ENCODE measurements at regions not wholly inside any gene's neighbourhood (a gene's known extent, or its start where the extent isn't known, plus 50 kb on each side); places are given as distances from the start of the nearest gene placed in this dataset.

DNA sequence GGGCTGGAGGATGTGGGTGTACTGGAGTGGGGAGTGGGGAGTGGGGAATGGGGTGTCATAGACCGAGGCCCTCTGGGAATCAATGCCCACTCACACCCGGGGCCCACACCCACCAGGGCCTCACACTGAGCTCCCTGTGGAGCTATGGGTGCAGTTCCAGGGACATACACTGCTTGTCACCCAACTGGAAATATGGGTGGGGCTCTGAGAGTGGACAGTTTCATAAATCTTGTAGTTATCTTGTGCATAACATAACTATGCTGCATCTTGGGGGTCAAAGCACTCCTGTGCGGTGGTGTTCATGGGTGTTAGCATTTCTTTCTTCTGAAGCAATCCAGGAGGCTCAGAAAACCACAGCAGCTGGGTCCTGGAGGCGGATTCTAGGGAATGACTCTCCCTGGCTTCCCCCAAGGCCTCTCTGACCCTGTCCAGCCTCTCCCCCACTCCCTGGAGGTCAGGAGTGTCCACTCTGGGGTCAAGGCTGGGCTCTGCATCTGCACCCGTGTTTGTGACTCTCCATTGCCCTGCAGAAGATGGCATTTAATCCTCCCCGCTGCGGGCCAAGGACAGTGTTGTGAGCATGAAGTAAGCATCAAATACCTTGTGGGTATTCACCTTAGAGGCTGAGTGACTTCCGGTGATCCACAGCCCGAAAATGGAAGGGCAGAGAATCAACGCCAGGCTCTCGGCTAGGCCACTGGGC lies 172.5 kb downstream of the CTTN start:
- H3K4me3 ChIP-seq (ENCODE audit: low read length): no peak overlapping the region
- H3K4me1 ChIP-seq (ENCODE audit: insufficient read depth, low read length): peaks cover 9% of the 10 kb centered on the region
- H3K36me3 ChIP-seq (ENCODE audit: insufficient read depth, low read length): no peaks in the 10 kb centered on the region
- H3K27me3 ChIP-seq (ENCODE audit: insufficient read depth, low read length): no peaks in the 10 kb centered on the region
- H3K27ac ChIP-seq (ENCODE audit: low read depth, low read length): no peak overlapping the region
- no peak overlapping the region for H3K9ac ChIP-seq (ENCODE audit: low read depth, low read length)
- no peaks in the 10 kb centered on the region for H3K9me3 ChIP-seq (ENCODE audit: insufficient read depth, low read depth, low read length)
- WGBS: 72% methylated on average over 11 of the region's 11 CpGs

GRCh38 chr11:70572974-70573260 lies 174.6 kb downstream of the CTTN start:
- no peak overlapping the region for H3K27ac ChIP-seq (ENCODE audit: low read depth, low read length)
- no peak overlapping the region for H3K4me3 ChIP-seq (ENCODE audit: low read length)
- H3K4me1 ChIP-seq (ENCODE audit: insufficient read depth, low read length): peaks cover 4% of the 10 kb centered on the region
- no peaks in the 10 kb centered on the region for H3K9me3 ChIP-seq (ENCODE audit: insufficient read depth, low read depth, low read length)
- no peaks in the 10 kb centered on the region for H3K27me3 ChIP-seq (ENCODE audit: insufficient read depth, low read length)
- no peaks in the 10 kb centered on the region for H3K36me3 ChIP-seq (ENCODE audit: insufficient read depth, low read length)
- WGBS: 97% methylated on average over 15 of the region's 18 CpGs
- no peak overlapping the region for H3K9ac ChIP-seq (ENCODE audit: low read depth, low read length)

GRCh38 chr11:70573701-70574151 lies 175.4 kb downstream of the CTTN start:
- no peaks in the 10 kb centered on the region for H3K4me1 ChIP-seq (ENCODE audit: insufficient read depth, low read length)
- H3K9me3 ChIP-seq (ENCODE audit: insufficient read depth, low read depth, low read length): no peaks in the 10 kb centered on the region
- H3K27ac ChIP-seq (ENCODE audit: low read depth, low read length): no peak overlapping the region
- no peaks in the 10 kb centered on the region for H3K36me3 ChIP-seq (ENCODE audit: insufficient read depth, low read length)
- WGBS: 94% methylated on average over 13 of the region's 13 CpGs
- no peak overlapping the region for H3K4me3 ChIP-seq (ENCODE audit: low read length)
- no peak overlapping the region for H3K9ac ChIP-seq (ENCODE audit: low read depth, low read length)
- H3K27me3 ChIP-seq (ENCODE audit: insufficient read depth, low read length): no peaks in the 10 kb centered on the region

- Histone ChIP-seq H3K4me1 (ENCODE audit: insufficient read depth, low read length) (no peaks in the 10 kb centered on the region), H3K9ac (ENCODE audit: low read depth, low read length) (no peak overlapping the region), H3K4me3 (ENCODE audit: low read length) (no peak overlapping the region), H3K27me3 (ENCODE audit: insufficient read depth, low read length) (no peaks in the 10 kb centered on the region), H3K36me3 (ENCODE audit: insufficient read depth, low read length) (no peaks in the 10 kb centered on the region), H3K9me3 (ENCODE audit: insufficient read depth, low read depth, low read length) (no peaks in the 10 kb centered on the region), H3K27ac (ENCODE audit: low read depth, low read length) (no peak overlapping the region)
- 86% methylated on average over 12 of the region's 12 CpGs for WGBS
Observed at GRCh38 chr11:70574725-70575347, 176.5 kb downstream of the CTTN start.

DNA sequence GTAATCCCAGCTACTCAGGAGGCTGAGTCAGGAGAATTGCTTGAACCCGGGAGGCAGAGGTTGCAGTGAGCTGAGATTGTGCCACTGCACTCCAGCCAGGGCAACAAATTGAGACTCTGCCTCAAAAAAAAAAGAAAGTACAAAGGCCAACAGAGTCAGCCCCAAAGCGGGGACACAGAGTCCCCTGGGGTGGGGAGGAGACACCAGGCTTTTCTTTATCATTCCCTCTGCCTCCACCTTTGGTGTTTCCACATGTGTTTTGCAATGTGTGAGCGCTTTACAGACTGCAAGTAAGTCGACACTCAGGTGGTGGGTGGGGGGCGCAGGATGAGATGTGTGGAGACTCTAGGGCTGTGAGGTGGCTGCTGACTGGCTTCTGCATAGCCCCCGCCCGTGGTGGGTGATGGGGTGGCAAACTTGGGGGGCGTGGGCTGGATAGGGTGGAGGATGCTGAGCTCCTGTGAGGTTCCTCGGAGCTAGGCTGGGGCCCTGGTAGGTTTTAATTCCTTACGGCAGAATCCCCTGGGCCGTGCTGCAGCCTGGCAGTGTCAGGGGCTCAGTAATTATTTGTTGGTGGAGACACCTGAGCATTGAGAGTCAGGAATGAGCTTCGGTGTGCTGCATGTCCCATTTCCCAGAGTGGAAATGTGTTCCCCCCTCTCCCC lies 177.2 kb downstream of the CTTN start:
- WGBS: 90% methylated on average over 12 of the region's 12 CpGs

DNA sequence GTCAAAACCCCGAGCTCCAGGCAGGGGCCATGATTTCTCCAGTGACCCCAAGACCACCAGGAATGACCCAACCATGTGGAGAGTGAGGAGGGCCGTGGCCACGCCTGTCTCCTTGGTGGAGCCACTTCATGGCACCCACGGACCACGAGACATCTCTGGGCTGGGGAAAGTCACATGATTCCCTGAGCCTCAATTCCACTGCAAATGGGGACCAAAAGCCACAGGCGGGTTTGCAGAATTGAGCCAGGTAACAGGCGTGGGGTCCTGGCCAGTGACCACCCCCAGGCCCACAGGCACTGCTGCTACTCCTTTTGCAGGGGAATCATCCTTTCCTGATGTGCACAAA lies 178.9 kb downstream of the CTTN start:
- no peaks in the 10 kb centered on the region for H3K27me3 ChIP-seq (ENCODE audit: insufficient read depth, low read length)
- no peak overlapping the region for H3K9ac ChIP-seq (ENCODE audit: low read depth, low read length)
- no peaks in the 10 kb centered on the region for H3K4me1 ChIP-seq (ENCODE audit: insufficient read depth, low read length)
- H3K9me3 ChIP-seq (ENCODE audit: insufficient read depth, low read depth, low read length): no peaks in the 10 kb centered on the region
- H3K4me3 ChIP-seq (ENCODE audit: low read length): no peak overlapping the region
- no peaks in the 10 kb centered on the region for H3K36me3 ChIP-seq (ENCODE audit: insufficient read depth, low read length)
- WGBS: 91% methylated on average over 7 of the region's 7 CpGs
- no peak overlapping the region for H3K27ac ChIP-seq (ENCODE audit: low read depth, low read length)

More for the DNA sequence above, 177.2 kb downstream of the CTTN start:
- Histone ChIP-seq H3K27ac (ENCODE audit: low read depth, low read length) (no peak overlapping the region), H3K9me3 (ENCODE audit: insufficient read depth, low read depth, low read length) (no peaks in the 10 kb centered on the region), H3K9ac (ENCODE audit: low read depth, low read length) (no peak overlapping the region), H3K4me3 (ENCODE audit: low read length) (no peak overlapping the region), H3K4me1 (ENCODE audit: insufficient read depth, low read length) (no peaks in the 10 kb centered on the region), H3K36me3 (ENCODE audit: insufficient read depth, low read length) (no peaks in the 10 kb centered on the region), H3K27me3 (ENCODE audit: insufficient read depth, low read length) (no peaks in the 10 kb centered on the region)

DNA sequence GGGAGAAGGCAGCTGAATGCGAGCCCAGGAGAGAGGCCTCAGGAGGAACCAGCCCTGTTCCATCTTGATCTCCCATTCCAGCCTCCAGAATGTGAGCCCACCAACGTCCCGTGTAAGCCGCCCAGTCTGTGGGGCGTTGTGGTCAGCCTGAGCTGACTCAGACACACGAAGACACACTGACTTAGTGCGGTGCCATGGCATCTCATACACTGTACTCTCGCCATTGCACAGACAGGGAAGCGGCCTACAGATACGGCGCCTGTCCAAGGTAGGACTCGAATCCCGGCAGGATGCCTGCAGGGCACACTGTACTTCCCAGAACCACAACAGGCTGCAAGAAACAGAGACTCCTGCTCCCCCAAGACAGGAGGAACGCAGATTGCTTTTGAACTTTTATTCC lies 179.6 kb downstream of the CTTN start:
- WGBS: 85% methylated on average over 14 of the region's 14 CpGs
- no peak overlapping the region for H3K9ac ChIP-seq (ENCODE audit: low read depth, low read length)
- no peaks in the 10 kb centered on the region for H3K36me3 ChIP-seq (ENCODE audit: insufficient read depth, low read length)
- H3K27me3 ChIP-seq (ENCODE audit: insufficient read depth, low read length): no peaks in the 10 kb centered on the region
- H3K27ac ChIP-seq (ENCODE audit: low read depth, low read length): no peak overlapping the region
- no peak overlapping the region for H3K4me3 ChIP-seq (ENCODE audit: low read length)
- no peaks in the 10 kb centered on the region for H3K9me3 ChIP-seq (ENCODE audit: insufficient read depth, low read depth, low read length)
- H3K4me1 ChIP-seq (ENCODE audit: insufficient read depth, low read length): no peaks in the 10 kb centered on the region

DNA sequence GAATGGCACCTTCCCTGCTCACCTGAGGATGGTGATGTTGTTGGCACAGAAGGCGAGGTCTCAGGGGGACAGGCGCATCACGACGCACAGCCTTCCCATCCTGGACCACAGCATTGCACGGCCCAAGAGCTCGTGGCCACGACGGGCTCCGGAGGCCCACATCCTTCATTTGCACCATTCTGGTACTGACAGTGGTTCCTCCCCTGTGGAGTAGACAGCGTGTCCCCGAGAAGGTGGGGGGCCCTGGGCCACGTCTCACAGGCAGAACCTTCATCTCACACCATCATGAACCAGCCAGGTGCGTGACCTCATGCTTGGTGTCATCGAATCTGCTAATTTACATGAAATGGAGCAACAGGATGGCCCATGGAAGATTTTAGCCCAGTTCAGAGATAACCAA lies 180.0 kb downstream of the CTTN start:
- Histone ChIP-seq H3K4me3 (ENCODE audit: low read length) (no peak overlapping the region), H3K9me3 (ENCODE audit: insufficient read depth, low read depth, low read length) (no peaks in the 10 kb centered on the region), H3K27me3 (ENCODE audit: insufficient read depth, low read length) (no peaks in the 10 kb centered on the region), H3K36me3 (ENCODE audit: insufficient read depth, low read length) (no peaks in the 10 kb centered on the region), H3K9ac (ENCODE audit: low read depth, low read length) (no peak overlapping the region), H3K27ac (ENCODE audit: low read depth, low read length) (no peak overlapping the region), H3K4me1 (ENCODE audit: insufficient read depth, low read length) (no peaks in the 10 kb centered on the region)
- WGBS: 93% methylated on average over 14 of the region's 14 CpGs

DNA sequence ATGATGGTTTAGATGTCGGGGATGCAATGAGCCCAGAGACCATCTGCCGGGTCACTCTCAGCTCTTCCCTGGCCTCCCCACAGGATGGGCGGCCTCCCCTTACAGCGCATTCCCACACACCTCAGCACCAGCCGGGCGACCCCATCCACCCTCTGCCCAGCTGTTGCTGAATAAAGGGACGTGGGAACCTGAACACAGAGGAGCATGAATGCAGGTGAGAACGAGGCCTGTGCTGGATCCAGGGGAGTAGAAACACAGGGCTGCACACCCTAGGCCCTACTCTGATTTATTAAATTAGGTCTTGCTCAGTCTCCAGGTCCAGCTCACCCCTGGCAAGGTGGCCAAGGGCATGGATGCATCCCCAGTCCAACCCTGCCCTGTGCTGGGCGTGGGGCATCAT lies 180.5 kb downstream of the CTTN start:
- Histone ChIP-seq H3K4me1 (ENCODE audit: insufficient read depth, low read length) (no peaks in the 10 kb centered on the region), H3K9me3 (ENCODE audit: insufficient read depth, low read depth, low read length) (no peaks in the 10 kb centered on the region), H3K9ac (ENCODE audit: low read depth, low read length) (no peak overlapping the region), H3K4me3 (ENCODE audit: low read length) (no peak overlapping the region), H3K36me3 (ENCODE audit: insufficient read depth, low read length) (no peaks in the 10 kb centered on the region), H3K27ac (ENCODE audit: low read depth, low read length) (no peak overlapping the region), H3K27me3 (ENCODE audit: insufficient read depth, low read length) (no peaks in the 10 kb centered on the region)
- 95% methylated on average over 9 of the region's 9 CpGs for WGBS

DNA sequence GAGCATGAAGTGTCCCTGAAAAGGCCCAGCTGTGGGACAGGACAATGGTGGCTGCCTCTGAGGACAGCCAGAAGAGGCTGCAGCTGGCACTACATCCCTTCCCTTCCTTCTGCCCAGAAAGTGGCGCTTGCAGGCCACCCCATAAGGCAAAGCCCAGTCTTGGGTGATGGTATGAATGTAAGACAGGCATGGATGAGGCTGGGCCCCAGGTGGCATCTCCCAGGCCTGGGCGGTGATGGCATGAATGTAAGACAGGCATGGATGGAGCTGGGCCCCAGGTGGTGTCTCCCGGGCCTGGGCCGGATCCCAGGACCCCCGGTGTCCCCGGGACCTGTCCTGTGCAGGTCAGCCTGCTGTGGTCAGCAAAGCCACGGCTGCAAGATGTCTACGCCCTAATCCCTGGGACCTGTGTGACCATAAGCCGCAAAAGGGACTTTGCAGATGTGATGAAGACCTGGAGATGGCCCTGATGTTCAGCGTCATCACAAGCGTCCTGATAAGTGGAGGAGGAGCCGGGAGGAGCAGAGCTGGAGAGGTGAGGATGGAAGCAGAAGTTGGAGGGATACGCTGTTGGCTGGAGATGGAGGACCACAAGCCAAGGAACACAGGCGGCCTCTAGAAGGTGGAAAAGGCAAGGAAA lies 181.1 kb downstream of the CTTN start:
- H3K27ac ChIP-seq (ENCODE audit: low read depth, low read length): no peak overlapping the region
- H3K36me3 ChIP-seq (ENCODE audit: insufficient read depth, low read length): no peaks in the 10 kb centered on the region
- peaks cover 1% of the 10 kb centered on the region; the same call in 1 of the 2 replicates for H3K4me1 ChIP-seq (ENCODE audit: insufficient read depth, low read length)
- no peak overlapping the region for H3K4me3 ChIP-seq (ENCODE audit: low read length)
- no peaks in the 10 kb centered on the region for H3K9me3 ChIP-seq (ENCODE audit: insufficient read depth, low read depth, low read length)
- no peaks in the 10 kb centered on the region for H3K27me3 ChIP-seq (ENCODE audit: insufficient read depth, low read length)
- 93% methylated on average over 14 of the region's 14 CpGs for WGBS
- no peak overlapping the region for H3K9ac ChIP-seq (ENCODE audit: low read depth, low read length)

DNA sequence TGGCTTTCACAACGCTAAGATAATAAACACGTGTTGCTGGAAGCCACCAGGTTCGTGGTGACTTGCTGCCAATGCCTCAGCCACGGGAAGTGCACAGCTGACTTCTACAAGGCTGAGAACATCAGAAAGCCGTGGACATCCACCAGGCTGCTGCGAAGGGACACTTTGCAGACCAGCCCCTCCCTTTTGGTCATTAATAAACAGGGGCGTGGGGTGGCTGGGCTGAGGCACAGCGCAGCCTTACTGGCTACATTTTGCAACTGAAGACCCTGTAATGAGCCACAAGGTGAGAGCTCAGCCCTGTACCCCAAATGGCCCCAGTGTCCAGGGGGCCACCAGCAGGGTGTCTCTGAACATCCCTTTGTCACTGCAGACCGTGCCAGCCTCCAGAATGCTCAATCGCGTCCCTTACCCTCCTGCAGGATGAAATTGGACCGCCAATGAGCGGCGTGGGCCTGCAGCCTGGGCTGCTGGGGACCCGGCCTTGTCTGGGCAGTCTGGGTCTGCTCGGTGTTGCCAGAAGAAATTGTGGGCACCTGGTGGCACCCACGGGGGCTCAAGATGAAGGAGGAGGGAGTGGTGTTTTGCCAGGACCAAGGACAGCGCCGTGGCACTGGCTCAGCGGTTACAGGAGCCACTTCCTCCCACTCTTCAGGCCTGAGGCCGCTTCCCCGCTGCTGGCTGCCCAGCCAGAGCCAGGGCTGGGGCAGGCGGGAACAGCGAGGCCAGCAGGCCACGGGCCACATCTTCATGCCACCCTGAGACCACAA lies 181.9 kb downstream of the CTTN start:
- H3K27me3 ChIP-seq (ENCODE audit: insufficient read depth, low read length): no peaks in the 10 kb centered on the region
- no peaks in the 10 kb centered on the region for H3K9me3 ChIP-seq (ENCODE audit: insufficient read depth, low read depth, low read length)
- H3K27ac ChIP-seq (ENCODE audit: low read depth, low read length): no peak overlapping the region
- no peaks in the 10 kb centered on the region for H3K36me3 ChIP-seq (ENCODE audit: insufficient read depth, low read length)
- peaks cover 7% of the 10 kb centered on the region; the same call in 1 of the 2 replicates for H3K4me1 ChIP-seq (ENCODE audit: insufficient read depth, low read length)
- H3K9ac ChIP-seq (ENCODE audit: low read depth, low read length): no peak overlapping the region
- no peak overlapping the region for H3K4me3 ChIP-seq (ENCODE audit: low read length)
- WGBS: 86% methylated on average over 25 of the region's 25 CpGs
